ENCODE measurements at regions not wholly inside any gene's neighbourhood (a gene's known extent, or its start where the extent isn't known, plus 50 kb on each side); places are given as distances from the start of the nearest gene placed in this dataset.

DNA sequence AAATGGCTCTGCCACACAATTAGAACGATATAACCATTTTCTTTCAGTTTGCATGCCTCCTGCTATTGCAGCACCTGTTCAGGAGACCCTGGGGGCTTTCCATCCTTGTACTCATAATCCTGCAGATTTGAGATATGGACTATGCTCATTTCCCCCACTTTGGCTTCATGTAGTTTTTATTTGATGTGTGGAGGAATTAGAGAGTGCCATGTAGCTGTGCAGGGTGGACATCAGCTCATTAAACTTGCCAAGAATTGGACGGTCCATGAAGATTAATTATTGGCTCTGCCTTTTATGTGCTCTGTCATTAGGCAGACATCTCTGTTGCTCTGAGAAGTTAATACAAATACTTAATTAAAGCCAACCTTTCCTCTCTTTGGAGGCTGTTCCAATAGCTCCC, 66.2 kb upstream of the CD83 start:
- TF ChIP-seq, protein P1, sequence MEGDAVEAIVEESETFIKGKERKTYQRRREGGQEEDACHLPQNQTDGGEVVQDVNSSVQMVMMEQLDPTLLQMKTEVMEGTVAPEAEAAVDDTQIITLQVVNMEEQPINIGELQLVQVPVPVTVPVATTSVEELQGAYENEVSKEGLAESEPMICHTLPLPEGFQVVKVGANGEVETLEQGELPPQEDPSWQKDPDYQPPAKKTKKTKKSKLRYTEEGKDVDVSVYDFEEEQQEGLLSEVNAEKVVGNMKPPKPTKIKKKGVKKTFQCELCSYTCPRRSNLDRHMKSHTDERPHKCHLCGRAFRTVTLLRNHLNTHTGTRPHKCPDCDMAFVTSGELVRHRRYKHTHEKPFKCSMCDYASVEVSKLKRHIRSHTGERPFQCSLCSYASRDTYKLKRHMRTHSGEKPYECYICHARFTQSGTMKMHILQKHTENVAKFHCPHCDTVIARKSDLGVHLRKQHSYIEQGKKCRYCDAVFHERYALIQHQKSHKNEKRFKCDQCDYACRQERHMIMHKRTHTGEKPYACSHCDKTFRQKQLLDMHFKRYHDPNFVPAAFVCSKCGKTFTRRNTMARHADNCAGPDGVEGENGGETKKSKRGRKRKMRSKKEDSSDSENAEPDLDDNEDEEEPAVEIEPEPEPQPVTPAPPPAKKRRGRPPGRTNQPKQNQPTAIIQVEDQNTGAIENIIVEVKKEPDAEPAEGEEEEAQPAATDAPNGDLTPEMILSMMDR (conservative IDR thresholded peaks at IDR 0.05), result no peak
- no peak for TF ChIP-seq ZFX (IDR thresholded peaks at IDR 0.05)
